HFFc6 (cell line): ENCODE measurements at regions not wholly inside any gene's neighbourhood (a gene's known extent, or its start where the extent isn't known, plus 50 kb on each side); places are given as distances from the start of the nearest gene placed in this dataset.

Experiments
- DNase-seq: peaks from one replicate; pipeline ENCODE4 v3.0.0-alpha.2; 2018
- H3K27ac Mint-ChIP-seq: 2 replicates; pipeline ENCODE4 v1.8.0; 2020; ENCODE audit warnings: mild to moderate bottlenecking, mixed read lengths
- H3K27me3 Mint-ChIP-seq: 2 replicates; pipeline ENCODE4 v1.8.0; 2021; ENCODE audit warnings: mild to moderate bottlenecking, moderate library complexity, mixed read lengths; ENCODE audit not compliant: insufficient read depth
- H3K36me3 Mint-ChIP-seq: 2 replicates; pipeline ENCODE4 v1.8.0; 2021; ENCODE audit warnings: low read depth, mixed read lengths
- H3K4me1 Mint-ChIP-seq: 2 replicates; pipeline ENCODE4 v1.8.0; 2020; ENCODE audit warnings: low read depth, mixed read lengths
- H3K4me3 Mint-ChIP-seq: 2 replicates; pipeline ENCODE4 v1.8.0; 2020; ENCODE audit warnings: mild to moderate bottlenecking, moderate library complexity, mixed read lengths
- H3K9me3 Mint-ChIP-seq: 2 replicates; pipeline ENCODE4 v1.8.0; 2020; ENCODE audit warnings: mild to moderate bottlenecking, mixed read lengths
- CTCF ChIP-seq: fragments of 200-600 bp; sonication (generic); IDR thresholded peaks from 2 replicates; pipeline ENCODE4 v1.5.0; 2021; ENCODE audit warnings: antibody characterized with exemption, mild to moderate bottlenecking

GRCh38 chr13:29935309-29935981 lies 85.0 kb upstream of the UBL3 start:
- Mint-ChIP-seq H3K4me3 (no peak overlapping the region), H3K4me1 (no peaks in the 10 kb centered on the region), H3K27me3 (no peaks in the 10 kb centered on the region; the same call in 1 of the 2 replicates), H3K27ac (no peak overlapping the region), H3K9me3 (no peaks in the 10 kb centered on the region), H3K36me3 (no peaks in the 10 kb centered on the region)
- no peak for TF ChIP-seq CTCF
- DNase-seq: no peak

DNA sequence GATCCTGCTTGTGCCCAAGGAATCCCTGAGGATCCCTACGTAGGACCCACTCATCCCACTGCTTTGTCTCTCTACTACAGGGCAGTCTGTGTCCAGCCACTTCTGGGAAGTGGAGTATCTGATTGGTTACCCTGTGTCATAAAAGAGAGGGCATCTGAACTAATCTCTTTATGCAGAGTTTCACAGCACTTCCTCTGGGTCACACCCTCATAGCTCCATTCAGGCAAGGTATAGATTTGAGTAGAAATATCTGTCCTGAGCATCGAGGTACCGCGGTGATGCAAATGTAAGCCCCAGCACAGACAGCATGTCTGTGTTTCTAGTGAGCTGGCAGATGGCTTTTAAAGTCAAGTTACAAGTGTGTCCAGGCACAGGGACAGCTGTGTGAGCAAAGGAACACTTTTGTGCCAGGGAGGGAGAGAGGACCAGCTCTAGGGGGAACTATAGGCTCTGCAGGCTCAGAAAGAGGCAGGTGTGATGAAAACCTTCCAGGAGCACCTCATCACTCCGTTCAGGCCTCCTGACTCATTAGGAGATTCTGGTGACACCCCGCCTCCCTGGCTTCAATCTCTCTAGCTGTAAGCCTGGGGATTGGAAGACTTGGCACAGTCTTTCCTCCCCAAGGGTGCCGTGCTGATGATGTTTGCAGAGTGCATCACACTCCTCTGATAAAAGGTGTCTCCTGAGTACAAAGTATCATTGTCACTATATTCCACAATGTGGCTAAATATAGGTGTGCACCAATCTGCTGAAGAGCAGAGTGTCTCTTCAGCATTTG lies 84.3 kb upstream of the UBL3 start:
- H3K4me1 Mint-ChIP-seq: no peaks in the 10 kb centered on the region
- DNase-seq: no peak
- no peaks in the 10 kb centered on the region for H3K36me3 Mint-ChIP-seq
- H3K9me3 Mint-ChIP-seq: no peaks in the 10 kb centered on the region
- no peak overlapping the region for H3K27ac Mint-ChIP-seq
- H3K4me3 Mint-ChIP-seq: no peak overlapping the region
- TF ChIP-seq CTCF: no peak
- no peaks in the 10 kb centered on the region; the same call in 1 of the 2 replicates for H3K27me3 Mint-ChIP-seq

DNA sequence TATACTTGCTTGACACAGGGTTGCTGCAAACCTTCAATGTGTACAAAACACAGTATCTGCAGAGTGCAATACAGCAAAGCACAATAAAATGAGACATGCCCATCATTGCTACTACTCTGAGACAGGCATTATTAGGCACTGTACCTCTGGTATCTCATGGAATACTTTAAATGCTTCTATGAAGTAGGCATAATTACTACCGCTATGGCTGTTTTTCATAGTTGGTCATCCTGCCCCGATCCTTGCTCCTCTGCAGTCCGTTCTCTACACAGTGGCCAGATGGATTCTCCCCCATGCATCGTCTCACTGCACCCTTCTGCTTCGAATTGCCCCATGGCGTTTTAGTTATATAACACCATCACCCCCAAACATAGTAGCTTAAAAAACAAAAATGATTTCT lies 83.0 kb upstream of the UBL3 start:
- Mint-ChIP-seq H3K4me3 (no peak overlapping the region), H3K36me3 (no peaks in the 10 kb centered on the region), H3K27ac (no peak overlapping the region), H3K27me3 (peaks cover 3% of the 10 kb centered on the region), H3K4me1 (no peaks in the 10 kb centered on the region), H3K9me3 (no peaks in the 10 kb centered on the region)
- TF ChIP-seq CTCF: no peak
- no peak for DNase-seq

GRCh38 chr13:29931696-29932095 lies 81.3 kb upstream of the UBL3 start:
- H3K9me3 Mint-ChIP-seq: no peaks in the 10 kb centered on the region
- no peak for TF ChIP-seq CTCF
- DNase-seq: no peak

GRCh38 chr13:29929062-29929847 lies 78.8 kb upstream of the UBL3 start:
- Mint-ChIP-seq H3K36me3 (no peaks in the 10 kb centered on the region), H3K9me3 (no peaks in the 10 kb centered on the region), H3K4me1 (peaks cover 23% of the 10 kb centered on the region), H3K27ac (no peak overlapping the region), H3K27me3 (peaks cover 3% of the 10 kb centered on the region), H3K4me3 (no peak overlapping the region)
- DNase-seq: no peak
- TF ChIP-seq CTCF: no peak

More at GRCh38 chr13:29931696-29932095, 81.3 kb upstream of the UBL3 start:
- Mint-ChIP-seq H3K4me3 (no peak overlapping the region), H3K27ac (no peak overlapping the region), H3K4me1 (no peaks in the 10 kb centered on the region), H3K36me3 (no peaks in the 10 kb centered on the region), H3K27me3 (peaks cover 3% of the 10 kb centered on the region)
